NCI-H526 (cell line): ENCODE measurements at regions not wholly inside any gene's neighbourhood (a gene's known extent, or its start where the extent isn't known, plus 50 kb on each side); places are given as distances from the start of the nearest gene placed in this dataset.
"Not testable (repeated sequence)": the region's sequence is repeated elsewhere in the genome, so short reads cannot be mapped to it uniquely, and the experiment has no call there.

ENCODE experiments used
- DNase-seq, 2 experiments: peaks; one replicate each; lab custom pipeline; 2025; lab: John Stamatoyannopoulos, UW

DNA sequence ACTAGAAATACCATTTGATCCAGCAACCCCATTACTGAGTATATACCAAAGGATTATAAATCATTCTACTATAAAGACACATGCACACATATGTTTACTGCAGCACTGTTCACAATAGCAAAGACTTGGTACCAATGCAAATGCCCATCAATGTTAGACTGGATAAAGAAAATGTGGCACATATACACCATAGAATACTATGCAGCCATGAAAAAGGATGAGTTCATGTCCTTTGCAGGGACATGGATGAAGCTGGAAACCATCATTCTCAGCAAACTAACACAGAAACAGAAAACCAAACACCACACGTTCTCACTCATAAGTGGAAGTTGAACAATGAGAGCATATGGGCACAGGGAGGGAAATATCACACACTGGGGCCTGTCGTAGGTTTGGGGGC, 106.0 kb downstream of the SPATA18 start:
- not testable (repeated sequence) for DNase-seq

DNA sequence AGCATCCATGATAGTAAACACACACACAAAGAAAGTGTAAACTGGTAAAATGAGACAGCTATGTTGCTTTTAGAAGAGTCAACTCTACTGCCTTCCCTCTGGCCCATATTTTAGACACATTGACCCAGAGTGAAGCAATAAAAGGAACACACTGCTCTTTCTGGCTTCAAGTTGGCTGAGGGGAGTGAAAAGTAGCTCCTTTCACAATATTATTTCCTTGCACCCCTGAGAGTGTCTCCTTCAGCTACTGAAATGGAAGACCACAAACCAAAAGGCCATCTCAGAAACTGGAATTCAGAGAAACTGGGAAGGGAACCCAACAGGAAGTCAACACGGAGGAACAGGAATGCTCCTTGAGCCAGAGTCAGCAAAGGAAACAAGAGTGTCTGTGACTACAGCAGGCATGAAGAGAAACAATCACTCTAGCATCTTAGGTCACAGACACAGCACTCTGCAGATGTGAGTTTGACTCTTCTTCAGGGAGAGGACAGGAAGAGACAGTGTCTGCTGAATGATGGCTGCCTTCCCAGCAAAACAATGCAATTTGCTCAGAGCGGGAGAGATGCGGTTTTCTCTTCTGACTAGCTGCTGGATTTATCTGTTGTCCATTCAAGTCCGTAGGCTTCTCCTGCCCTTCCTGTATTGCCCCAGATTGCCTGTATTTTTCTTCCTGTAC, 106.7 kb downstream of the SPATA18 start:
- no peak for DNase-seq

GRCh38 chr4:52160859-52161258, 109.8 kb downstream of the SPATA18 start:
- peak in 1 of 2 experiments; percentile 6 for DNase-seq

DNA sequence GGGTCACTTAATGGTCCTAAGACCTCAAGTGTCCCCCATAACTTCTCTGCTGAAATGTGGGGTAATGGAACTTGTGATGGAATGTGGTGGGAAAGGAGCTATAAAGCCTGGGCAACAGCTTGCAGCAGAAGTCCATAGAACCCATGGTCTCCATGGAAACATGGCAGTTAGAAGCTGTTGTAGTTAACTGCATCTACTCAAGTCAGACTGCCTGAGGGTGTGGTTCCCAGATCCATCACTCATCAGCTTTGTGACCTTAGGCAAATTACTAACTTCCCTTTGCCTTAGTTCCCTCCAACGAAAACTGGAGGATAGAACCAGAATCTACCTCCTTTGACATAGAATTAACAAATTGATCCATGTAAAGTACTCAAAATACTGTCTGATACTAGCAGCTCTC, 113.0 kb downstream of the SPATA18 start:
- peak; percentile 28 to 51 for DNase-seq

DNA sequence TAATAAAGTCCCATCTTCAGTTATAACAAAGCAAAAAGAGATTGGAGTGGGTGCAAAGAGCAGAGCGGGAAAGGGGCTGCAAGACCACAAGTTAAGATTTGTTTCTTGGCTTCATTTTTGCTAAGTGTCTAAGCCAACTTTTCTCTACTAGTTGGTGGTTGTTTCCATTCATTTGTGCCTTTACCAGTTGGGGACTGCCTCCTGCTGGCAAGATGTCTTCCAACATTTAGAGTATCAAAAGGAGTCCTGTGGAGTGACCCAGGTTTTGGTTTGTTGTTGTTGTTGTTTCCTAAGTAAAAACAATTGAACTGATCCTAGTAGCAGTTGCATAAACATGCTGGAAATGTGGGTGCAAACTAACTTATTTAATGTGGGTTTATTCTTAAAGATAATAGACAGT, 121.1 kb downstream of the SPATA18 start:
- peak in 1 of 2 experiments; percentile 21 for DNase-seq

DNA sequence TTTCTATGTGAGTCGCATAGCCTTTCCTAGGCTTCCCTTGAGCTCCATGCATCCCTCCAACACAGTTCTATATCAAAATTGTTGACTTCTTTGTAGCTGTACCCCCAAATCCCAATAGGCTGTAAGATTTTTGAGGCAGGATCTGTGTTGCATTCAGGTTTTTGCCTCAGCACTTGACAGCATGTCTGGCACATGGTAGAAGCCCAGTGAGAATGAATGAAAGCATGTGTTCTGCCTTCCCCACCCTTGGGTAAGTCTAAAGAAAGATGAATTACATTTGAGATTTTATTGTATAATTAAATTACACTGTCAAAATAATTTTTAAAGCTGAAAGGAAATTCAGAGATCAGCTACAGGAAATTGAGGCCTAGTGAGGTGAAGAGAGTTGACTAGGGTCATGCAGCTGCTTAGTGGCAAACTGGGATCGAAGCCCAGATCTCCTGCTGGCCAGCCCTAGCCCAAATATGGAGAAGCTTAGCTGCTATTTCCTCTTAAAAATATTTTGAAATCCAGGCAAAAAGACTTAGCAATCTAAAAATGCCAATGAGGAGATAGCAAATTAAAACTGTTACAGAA, 122.5 kb downstream of the SPATA18 start:
- DNase-seq: no peak

- DNase-seq: no peak
These were observed 136.5 kb downstream of the SPATA18 start for GRCh38 chr4:52187603-52188002.

DNA sequence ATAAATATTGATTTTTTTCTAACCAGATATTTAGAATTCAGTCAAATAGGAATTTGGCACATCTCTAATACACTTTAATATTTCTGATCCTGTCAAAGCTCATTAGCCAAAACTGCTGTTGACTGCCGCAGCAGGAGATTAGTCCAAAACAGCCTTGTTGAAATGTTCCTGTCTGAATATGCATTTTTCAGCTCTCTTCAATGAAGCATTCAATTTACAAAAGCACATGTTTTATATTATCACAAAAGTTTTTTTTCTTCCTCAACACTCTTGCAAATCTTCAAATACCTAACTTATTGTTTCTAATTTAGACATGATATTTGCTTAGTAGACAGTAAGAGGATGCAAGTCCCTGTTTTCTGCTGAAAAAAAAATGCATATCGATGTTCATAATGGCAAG, 140.9 kb downstream of the SPATA18 start:
- no peak for DNase-seq

- DNase-seq: no peak
These were observed 141.6 kb downstream of the SPATA18 start for GRCh38 chr4:52192721-52193135.

- no peak for DNase-seq
These were observed 144.8 kb downstream of the SPATA18 start for GRCh38 chr4:52195869-52196268.

DNA sequence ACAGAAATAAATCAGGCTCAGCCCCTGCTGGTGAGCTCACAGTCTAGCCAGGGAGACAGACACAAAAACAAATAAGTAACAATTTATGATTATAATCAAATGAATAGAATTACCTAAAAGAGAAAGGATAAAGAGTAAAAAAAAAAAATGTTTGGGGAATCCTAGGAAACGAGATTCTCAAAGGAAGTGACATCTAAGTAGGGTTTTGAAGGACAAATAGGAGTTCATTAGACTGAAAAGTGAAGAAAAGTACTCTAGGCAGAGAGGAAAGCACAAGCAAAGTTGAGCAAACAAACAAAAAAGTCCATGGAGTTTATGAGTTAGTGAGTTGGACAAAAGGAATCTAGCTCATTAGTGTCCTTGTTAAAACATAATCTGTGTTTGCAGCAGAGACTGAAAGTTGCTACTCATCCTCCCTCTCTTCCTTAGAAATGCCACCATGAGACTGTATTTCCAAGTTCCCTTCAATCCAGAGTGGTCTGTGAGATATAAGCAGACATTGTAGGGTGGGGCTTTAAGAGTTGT, 145.6 kb downstream of the SPATA18 start:
- no peak for DNase-seq

- DNase-seq: no peak
These were observed 146.2 kb downstream of the SPATA18 start for GRCh38 chr4:52197306-52197705.

DNA sequence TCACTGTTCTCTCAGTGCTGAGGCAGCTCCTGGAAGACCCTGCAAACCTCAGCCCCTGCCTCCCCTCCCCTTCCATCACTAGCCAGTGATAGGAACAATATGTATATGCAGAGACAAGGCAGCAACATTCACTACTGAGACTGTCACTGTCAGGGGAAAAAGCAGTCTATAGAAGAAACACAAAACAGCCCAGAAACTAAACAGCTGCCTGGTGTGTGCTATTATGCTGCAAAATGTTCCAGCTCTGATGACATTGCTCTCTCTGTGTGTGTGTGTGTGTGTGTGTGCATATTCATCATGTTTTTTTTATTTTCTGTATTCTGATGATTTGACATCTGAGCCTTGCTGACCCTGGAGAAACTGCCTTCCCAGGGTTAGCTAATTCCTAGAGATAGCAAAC, 147.2 kb downstream of the SPATA18 start:
- no peak for DNase-seq

DNA sequence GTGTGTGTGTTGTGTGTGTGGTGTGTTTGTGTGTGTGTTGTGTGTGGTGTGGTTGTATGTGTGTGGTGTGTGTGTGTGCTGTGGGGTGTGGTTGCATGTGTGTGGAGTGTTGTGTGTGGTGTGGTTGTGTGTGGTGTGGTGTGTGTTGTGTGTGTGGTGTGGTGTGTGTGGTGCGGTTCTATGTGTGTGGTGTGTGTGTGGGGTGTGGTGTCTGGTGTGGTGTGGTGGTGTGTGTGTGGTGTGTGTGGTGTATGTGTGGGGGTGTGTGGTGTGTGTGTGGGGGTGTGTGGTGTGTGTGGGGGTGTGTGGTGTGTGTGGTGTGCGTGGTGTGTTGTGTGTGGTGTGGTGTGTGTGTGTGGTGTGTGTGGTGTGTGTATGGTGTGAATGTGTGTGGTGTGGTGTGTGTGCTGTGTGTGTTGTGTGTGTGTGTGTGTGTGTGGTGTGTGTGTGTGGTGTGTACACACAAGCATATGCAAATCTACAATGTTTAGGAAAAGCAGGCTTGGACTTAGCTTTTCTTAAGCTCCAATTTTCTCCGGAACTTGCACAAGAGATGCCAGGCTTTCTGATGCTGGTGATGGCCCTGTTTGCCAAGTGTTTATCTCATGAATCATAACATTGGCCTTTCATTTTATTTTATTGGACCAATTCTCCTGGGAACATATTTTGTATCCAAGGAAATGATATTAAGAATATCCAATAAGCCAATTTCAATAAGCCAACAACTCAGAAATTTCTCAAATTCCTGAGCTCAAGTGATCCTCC, 148.7 kb downstream of the SPATA18 start:
- no peak for DNase-seq

DNA sequence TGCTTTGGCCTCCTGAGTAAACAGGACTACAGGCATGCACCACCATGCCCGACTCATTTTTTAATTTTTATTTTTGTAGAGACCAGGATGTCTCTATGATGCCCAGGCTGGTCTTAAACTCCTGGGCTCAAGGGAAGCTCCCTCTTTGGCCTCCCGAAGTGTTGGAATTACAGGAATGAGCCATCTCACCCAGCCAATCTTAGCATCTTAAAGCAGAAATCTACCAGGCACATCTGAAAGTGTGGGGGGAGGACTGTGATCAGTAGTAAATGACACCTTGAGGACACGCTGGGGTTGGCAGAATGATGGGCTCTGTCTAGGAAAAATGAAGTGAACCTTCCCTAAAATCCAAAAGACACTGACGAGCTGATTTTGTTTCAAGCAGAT, 149.2 kb downstream of the SPATA18 start:
- no peak for DNase-seq

- no peak for DNase-seq
These were observed 150.6 kb downstream of the SPATA18 start for GRCh38 chr4:52201715-52202114.

DNA sequence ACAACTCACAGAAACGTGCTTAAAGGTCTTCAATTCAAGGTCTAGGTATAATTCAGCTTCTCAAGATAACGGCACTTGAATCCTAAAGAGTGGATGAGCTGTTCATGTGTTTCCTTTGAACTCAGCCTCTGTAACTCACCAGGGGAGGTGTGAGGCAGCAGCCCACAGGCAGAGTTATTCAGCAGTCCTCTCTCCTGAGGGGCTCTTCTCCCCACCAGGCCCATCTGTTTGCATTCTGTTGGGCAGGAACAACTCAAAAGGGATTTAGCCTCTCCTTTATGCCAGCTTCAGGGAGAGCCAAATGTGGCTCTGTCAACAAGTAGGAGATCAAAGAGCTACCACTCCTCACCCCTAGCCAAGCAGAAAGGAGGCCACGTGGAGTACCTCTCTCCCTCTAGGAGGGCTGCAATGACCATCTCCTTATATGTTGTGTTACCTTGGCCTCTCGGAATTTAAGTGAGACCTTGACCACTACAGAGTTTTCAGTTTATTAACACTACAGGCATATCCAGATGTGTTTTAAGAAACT, 151.2 kb downstream of the SPATA18 start:
- no peak for DNase-seq

GRCh38 chr4:52202931-52203330, 151.8 kb downstream of the SPATA18 start:
- no peak for DNase-seq

DNA sequence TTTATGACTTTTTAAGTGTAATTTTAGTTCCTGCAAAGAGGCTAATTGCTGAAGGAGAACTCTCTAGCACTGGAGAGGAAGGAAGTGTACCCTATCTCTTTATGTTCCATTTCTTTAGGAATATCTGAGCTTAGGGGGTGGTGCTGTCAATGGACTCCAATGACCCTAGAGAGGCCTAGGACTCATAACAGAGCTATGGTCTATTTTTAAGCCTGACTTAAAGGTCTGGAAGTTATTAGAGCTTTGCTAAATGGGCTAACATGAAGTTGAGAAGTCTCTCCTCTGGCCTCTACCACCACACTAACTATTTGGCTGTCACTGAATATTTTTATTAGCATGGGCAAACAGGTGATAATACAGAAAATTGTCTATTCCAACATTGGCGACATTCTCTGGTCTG, 152.2 kb downstream of the SPATA18 start:
- DNase-seq: no peak

DNA sequence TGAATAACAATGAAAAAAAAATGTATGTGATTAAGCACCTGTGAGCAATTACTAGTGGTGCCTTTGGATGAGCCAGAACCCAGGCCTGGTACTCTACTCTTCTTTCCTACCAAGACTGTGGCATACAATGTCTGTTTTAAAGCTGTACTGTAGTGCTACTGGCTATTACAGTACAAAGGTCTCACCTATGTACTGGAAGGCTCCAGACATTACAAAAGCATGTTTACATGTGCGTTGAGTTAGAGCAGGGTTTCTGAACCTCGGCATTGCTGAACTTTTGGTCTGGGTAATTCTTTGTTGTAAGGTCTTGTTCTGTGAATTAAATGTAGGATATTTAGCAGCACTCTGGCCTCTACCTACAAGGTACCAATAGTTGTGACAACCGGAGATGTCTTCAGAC, 153.8 kb downstream of the SPATA18 start:
- DNase-seq: no peak

GRCh38 chr4:52207146-52207545, 156.0 kb downstream of the SPATA18 start:
- DNase-seq: not testable (repeated sequence)

DNA sequence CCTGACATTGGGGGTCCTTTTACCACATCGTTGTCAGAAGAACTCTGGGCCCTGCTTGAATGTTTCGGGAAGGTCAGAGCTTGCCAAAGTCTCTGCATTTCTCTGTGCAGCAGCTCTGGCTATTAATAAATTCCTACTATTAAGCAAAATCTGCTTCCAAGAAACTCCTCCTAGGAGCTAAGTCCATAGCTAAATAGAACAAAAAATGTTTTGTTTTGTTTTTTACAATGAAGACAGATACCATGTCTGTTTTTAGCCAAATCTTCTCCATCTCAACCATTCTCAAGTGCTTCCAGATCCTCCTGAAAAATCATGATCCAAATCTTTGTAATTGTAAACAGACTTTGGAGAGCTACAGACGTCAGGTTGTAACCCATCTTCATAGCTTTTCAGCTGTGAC, 161.6 kb downstream of the SPATA18 start:
- no peak for DNase-seq

- DNase-seq: no peak
These were observed 180.4 kb downstream of the SPATA18 start for GRCh38 chr4:52231526-52231925.
